ENCODE measurements at regions not wholly inside any gene's neighbourhood (a gene's known extent, or its start where the extent isn't known, plus 50 kb on each side); places are given as distances from the start of the nearest gene placed in this dataset.

- TF ChIP-seq, protein P1, sequence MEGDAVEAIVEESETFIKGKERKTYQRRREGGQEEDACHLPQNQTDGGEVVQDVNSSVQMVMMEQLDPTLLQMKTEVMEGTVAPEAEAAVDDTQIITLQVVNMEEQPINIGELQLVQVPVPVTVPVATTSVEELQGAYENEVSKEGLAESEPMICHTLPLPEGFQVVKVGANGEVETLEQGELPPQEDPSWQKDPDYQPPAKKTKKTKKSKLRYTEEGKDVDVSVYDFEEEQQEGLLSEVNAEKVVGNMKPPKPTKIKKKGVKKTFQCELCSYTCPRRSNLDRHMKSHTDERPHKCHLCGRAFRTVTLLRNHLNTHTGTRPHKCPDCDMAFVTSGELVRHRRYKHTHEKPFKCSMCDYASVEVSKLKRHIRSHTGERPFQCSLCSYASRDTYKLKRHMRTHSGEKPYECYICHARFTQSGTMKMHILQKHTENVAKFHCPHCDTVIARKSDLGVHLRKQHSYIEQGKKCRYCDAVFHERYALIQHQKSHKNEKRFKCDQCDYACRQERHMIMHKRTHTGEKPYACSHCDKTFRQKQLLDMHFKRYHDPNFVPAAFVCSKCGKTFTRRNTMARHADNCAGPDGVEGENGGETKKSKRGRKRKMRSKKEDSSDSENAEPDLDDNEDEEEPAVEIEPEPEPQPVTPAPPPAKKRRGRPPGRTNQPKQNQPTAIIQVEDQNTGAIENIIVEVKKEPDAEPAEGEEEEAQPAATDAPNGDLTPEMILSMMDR (IDR thresholded peaks at IDR 0.05), result no peak
- TF ChIP-seq POLR2A (IDR thresholded peaks at IDR 0.05) (no peak), POLR2AphosphoS5 (IDR thresholded peaks at IDR 0.05) (no peak)
Observed at GRCh38 chr2:199130501-199130900, 327.2 kb downstream of the SATB2 start.

Measured in sigmoid colon (tissue), 4 donors.